GM12873 (cell line): ENCODE measurements at regions not wholly inside any gene's neighbourhood (a gene's known extent, or its start where the extent isn't known, plus 50 kb on each side); places are given as distances from the start of the nearest gene placed in this dataset.

Experiments
- CTCF ChIP-seq: IDR thresholded peaks from 2 replicates; pipeline ENCODE4 v1.5.1; 2012; ENCODE audit warnings: low read depth, mild to moderate bottlenecking, moderate library complexity, low read length, control low read depth; ENCODE audit not compliant: insufficient read depth; ENCODE audit errors: missing control alignments

DNA sequence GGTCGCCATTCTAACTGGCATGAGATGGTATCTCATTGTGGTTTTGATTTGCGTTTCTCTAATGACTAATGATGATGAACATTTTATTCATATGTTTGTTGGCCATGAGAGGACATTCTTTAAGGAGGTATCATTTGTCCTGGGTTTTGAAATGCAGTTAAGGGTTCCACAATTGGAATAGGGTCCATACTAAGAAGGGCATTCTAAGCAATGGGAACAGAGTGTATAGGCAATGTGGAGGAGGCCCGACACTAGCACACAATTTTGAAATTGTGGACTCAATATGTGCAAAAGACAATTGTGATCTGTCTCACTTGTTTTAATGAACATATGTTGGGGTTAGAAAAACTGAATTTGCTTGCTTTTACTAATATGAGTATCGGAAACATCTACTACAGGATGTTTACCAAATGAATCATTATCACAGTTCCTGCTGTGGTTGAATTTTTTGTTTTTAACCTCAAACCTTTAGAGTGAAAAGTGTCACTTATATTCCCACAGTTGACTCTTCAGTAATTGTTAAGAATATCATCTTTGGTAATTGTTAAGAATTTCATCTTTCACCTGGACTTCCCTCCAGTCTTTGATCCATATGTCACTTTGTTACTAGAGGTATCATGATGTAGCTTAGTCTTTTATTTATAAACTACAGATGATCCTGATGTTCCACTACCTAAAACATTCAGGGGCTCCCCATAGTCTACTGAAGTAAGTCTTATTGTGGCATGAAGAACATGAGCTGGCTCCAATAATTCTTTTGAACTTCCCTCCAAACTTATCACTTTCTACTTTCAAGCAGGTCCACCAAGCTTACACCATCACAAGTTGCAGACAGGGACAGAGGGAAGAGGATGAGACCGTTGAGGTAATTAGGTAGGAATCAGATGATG lies 109.7 kb upstream of the KLF12 start:
- no peak for TF ChIP-seq CTCF

GRCh38 chr13:74230984-74231501 lies 96.8 kb upstream of the KLF12 start:
- no peak for TF ChIP-seq CTCF

GRCh38 chr13:74229242-74229641 lies 95.0 kb upstream of the KLF12 start:
- TF ChIP-seq CTCF: no peak

DNA sequence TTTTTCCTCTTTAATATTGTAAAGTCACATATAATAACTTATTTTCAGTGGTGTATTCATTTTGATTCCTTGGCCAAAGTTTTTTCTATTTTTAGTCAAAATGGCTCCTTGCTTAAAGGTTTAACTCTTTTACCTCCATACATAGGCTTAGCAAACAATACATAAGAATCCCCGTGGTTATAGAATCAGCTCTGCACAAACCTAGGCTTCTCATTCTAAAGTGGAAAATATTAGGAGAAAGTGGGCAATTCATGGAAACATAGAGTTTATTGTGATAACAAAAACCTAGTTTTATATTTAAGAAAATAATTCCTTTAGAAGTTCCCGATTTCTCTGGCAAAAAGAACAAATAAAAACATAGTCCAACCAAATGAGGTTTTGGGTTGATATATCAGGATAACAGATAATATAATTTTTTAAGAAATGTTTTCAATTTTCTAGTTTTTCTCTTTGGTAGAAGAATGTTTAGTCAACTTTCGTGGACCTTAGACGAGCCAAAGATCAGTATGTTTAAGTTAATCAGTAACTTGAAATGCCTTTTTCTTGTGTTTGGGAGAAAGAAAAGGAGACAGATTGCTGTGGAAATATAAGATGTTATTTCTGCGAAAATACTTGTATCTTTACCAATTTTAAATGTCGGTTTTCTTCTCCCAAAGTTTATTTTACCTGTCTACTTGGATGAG lies 93.4 kb upstream of the KLF12 start:
- no peak for TF ChIP-seq CTCF

GRCh38 chr13:74226791-74227475 lies 92.7 kb upstream of the KLF12 start:
- TF ChIP-seq CTCF: no peak

GRCh38 chr13:74221752-74222151 lies 87.5 kb upstream of the KLF12 start:
- no peak for TF ChIP-seq CTCF

DNA sequence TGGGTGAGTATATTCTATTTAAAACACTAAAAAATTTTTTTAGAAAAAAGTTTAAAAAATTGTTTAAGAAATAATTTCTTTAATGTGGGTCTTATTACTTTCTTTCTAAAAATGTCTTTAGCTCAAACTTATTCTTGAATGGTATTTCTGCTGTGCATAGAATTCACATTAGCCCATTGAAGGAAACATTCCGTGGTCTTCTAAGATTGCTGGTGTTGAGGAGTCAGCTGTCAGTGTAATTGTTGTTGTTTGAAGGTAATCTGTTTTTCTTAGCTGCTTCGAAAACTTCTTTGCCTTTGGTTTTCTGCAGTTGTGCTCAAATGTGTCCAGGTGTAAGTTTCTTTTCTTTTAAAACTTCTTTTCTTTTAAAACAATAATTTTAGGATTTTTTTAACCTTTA lies 85.4 kb upstream of the KLF12 start:
- TF ChIP-seq CTCF: no peak
